ENCODE measurements at regions not wholly inside any gene's neighbourhood (a gene's known extent, or its start where the extent isn't known, plus 50 kb on each side); places are given as distances from the start of the nearest gene placed in this dataset.

GRCh38 chr18:51739044-51739666, 541.7 kb upstream of the MEX3C start:
- DNase-seq, result no peak

GRCh38 chr18:51751901-51752300, 554.4 kb upstream of the MEX3C start:
- DNase-seq, result no peak

- DNase-seq, result no peak
Observed at GRCh38 chr18:51753365-51754057, 556.0 kb upstream of the MEX3C start.

- DNase-seq, result no peak
Observed at GRCh38 chr18:51754566-51754965, 557.1 kb upstream of the MEX3C start.

GRCh38 chr18:51757255-51757924, 559.9 kb upstream of the MEX3C start:
- no peak for DNase-seq

- DNase-seq, result no peak
Observed at GRCh38 chr18:51762373-51762772, 564.9 kb upstream of the MEX3C start.

GRCh38 chr18:51765606-51766360, 568.3 kb upstream of the MEX3C start:
- DNase-seq, result no peak

- no peak for DNase-seq
Observed at GRCh38 chr18:51767293-51767692, 569.8 kb upstream of the MEX3C start.

- DNase-seq, result no peak
Observed at GRCh38 chr18:51778115-51778514, 561.9 kb upstream of the DCC start.

- no peak for DNase-seq
Observed at GRCh38 chr18:51789871-51790270, 550.1 kb upstream of the DCC start.

- DNase-seq, result no peak
Observed at GRCh38 chr18:51801514-51801913, 538.5 kb upstream of the DCC start.

- no peak for DNase-seq
Observed at GRCh38 chr18:51802569-51803428, 537.2 kb upstream of the DCC start.

- DNase-seq, result no peak
Observed at GRCh38 chr18:51807336-51807735, 532.7 kb upstream of the DCC start.

- no peak for DNase-seq
Observed at GRCh38 chr18:51811883-51812282, 528.1 kb upstream of the DCC start.

- no peak for DNase-seq
Observed at GRCh38 chr18:51813740-51814139, 526.3 kb upstream of the DCC start.

- DNase-seq, result no peak
Observed at GRCh38 chr18:51821610-51822009, 518.4 kb upstream of the DCC start.

- DNase-seq, result no peak
Observed at GRCh38 chr18:51824746-51825145, 515.3 kb upstream of the DCC start.

GRCh38 chr18:51833850-51834249, 506.1 kb upstream of the DCC start:
- DNase-seq, result no peak

GRCh38 chr18:51848702-51849101, 491.3 kb upstream of the DCC start:
- DNase-seq, result no peak

GRCh38 chr18:51852681-51853080, 487.3 kb upstream of the DCC start:
- no peak for DNase-seq

- DNase-seq, result no peak
Observed at GRCh38 chr18:51857989-51858388, 482.0 kb upstream of the DCC start.

- no peak for DNase-seq
Observed at GRCh38 chr18:51861046-51861445, 479.0 kb upstream of the DCC start.

All from NCI-H774 (cell line).